ENCODE measurements at regions not wholly inside any gene's neighbourhood (a gene's known extent, or its start where the extent isn't known, plus 50 kb on each side); places are given as distances from the start of the nearest gene placed in this dataset.

- TF ChIP-seq PATZ1 (CRISPR knock-in tag; IDR thresholded peaks at IDR 0.05; ENCODE audit: borderline replicate concordance) (no peak), TCF4 (CRISPR knock-in tag; IDR thresholded peaks at IDR 0.05; ENCODE audit: borderline replicate concordance) (no peak), POU6F1 (CRISPR knock-in tag; IDR thresholded peaks at IDR 0.05; ENCODE audit: borderline replicate concordance, low read depth) (no peak)
These were observed 2387.6 kb downstream of the PCDH7 start (continued) for GRCh38 chr4:33107814-33108213.

- no peak for ATAC-seq
- TF ChIP-seq ISL1 (CRISPR knock-in tag; IDR thresholded peaks at IDR 0.05) (no peak), ZC3H10 (CRISPR knock-in tag; IDR thresholded peaks at IDR 0.05) (no peak), TOX (CRISPR knock-in tag; IDR thresholded peaks at IDR 0.05; ENCODE audit: borderline replicate concordance) (no peak), PPARA (CRISPR knock-in tag; IDR thresholded peaks at IDR 0.05; ENCODE audit: borderline replicate concordance) (no peak), TSHZ2 (CRISPR knock-in tag; IDR thresholded peaks at IDR 0.05) (no peak), CREB5 (CRISPR knock-in tag; IDR thresholded peaks at IDR 0.05; ENCODE audit: low read depth) (no peak), CSRNP3 (CRISPR knock-in tag; IDR thresholded peaks at IDR 0.05) (no peak), POU6F1 (CRISPR knock-in tag; IDR thresholded peaks at IDR 0.05; ENCODE audit: borderline replicate concordance, low read depth) (no peak), ZNF565 (CRISPR knock-in tag; conservative IDR thresholded peaks at IDR 0.05; ENCODE audit: low read depth) (no peak), ARNTL (CRISPR knock-in tag; IDR thresholded peaks at IDR 0.05; ENCODE audit: borderline replicate concordance, low read depth) (no peak), TCF4 (CRISPR knock-in tag; IDR thresholded peaks at IDR 0.05; ENCODE audit: borderline replicate concordance) (no peak), ZFP3 (CRISPR knock-in tag; IDR thresholded peaks at IDR 0.05) (no peak), ZFP30 (CRISPR knock-in tag; IDR thresholded peaks at IDR 0.05) (no peak)
These were observed 2390.9 kb downstream of the PCDH7 start for GRCh38 chr4:33111117-33111516.

- ATAC-seq, result no peak
- TF ChIP-seq PPARA (CRISPR knock-in tag; IDR thresholded peaks at IDR 0.05; ENCODE audit: borderline replicate concordance) (no peak), BACH2 (CRISPR knock-in tag; IDR thresholded peaks at IDR 0.05; ENCODE audit: borderline replicate concordance) (no peak), SNAI2 (CRISPR knock-in tag; IDR thresholded peaks at IDR 0.05) (no peak), RARB (CRISPR knock-in tag; IDR thresholded peaks at IDR 0.05) (no peak), TOX (CRISPR knock-in tag; IDR thresholded peaks at IDR 0.05; ENCODE audit: borderline replicate concordance) (no peak), PATZ1 (CRISPR knock-in tag; IDR thresholded peaks at IDR 0.05; ENCODE audit: borderline replicate concordance) (no peak), ZNF565 (CRISPR knock-in tag; conservative IDR thresholded peaks at IDR 0.05; ENCODE audit: low read depth) (no peak), POU6F1 (CRISPR knock-in tag; IDR thresholded peaks at IDR 0.05; ENCODE audit: borderline replicate concordance, low read depth) (no peak), ZNF8 (CRISPR knock-in tag; IDR thresholded peaks at IDR 0.05) (no peak), ZC3H10 (CRISPR knock-in tag; IDR thresholded peaks at IDR 0.05) (no peak), ZFP3 (CRISPR knock-in tag; IDR thresholded peaks at IDR 0.05) (no peak), CSRNP3 (CRISPR knock-in tag; IDR thresholded peaks at IDR 0.05) (no peak), OSR1 (CRISPR knock-in tag; IDR thresholded peaks at IDR 0.05) (no peak), GLIS3 (CRISPR knock-in tag; IDR thresholded peaks at IDR 0.05) (no peak), ZNF70 (CRISPR knock-in tag; IDR thresholded peaks at IDR 0.05) (no peak)
These were observed 2396.7 kb downstream of the PCDH7 start for GRCh38 chr4:33116871-33117270.

All from SK-N-SH treated with all-trans-retinoic acid at 6 μM for 48 hours (cell line).